Cardiac muscle cell (in vitro differentiated cells and primary cell): ENCODE measurements at regions not wholly inside any gene's neighbourhood (a gene's known extent, or its start where the extent isn't known, plus 50 kb on each side); places are given as distances from the start of the nearest gene placed in this dataset.

Experiments used
- DNase-seq, 2 donors: peaks; one replicate each; pipeline versions ENCODE4 v3.0.0 to v3.0.0-alpha.2; 2010 to 2017; ENCODE audit warnings: low read depth in 1 of 2, low spot score in 1 of 2
- H3K27ac ChIP-seq: fragments of 200-600 bp; sonication (generic); 2 replicates; pipeline ENCODE4 v1.5.1; 2016
- H3K27me3 ChIP-seq: fragments of 200-600 bp; sonication (generic); 2 replicates; pipeline ENCODE4 v1.6.0; 2016; ENCODE audit warnings: control low read depth
- H3K36me3 ChIP-seq: fragments of 200-600 bp; sonication (generic); 2 replicates; pipeline ENCODE4 v1.5.1; 2016; ENCODE audit warnings: control low read depth
- H3K4me1 ChIP-seq: fragments of 200-600 bp; sonication (generic); 2 replicates; pipeline ENCODE4 v1.8.1; 2017; ENCODE audit warnings: low read depth, mild to moderate bottlenecking, mixed run types
- H3K4me3 ChIP-seq: fragments of 200-600 bp; sonication (generic); 2 replicates; pipeline ENCODE4 v1.5.1; 2016; ENCODE audit warnings: mild to moderate bottlenecking
- H3K9me3 ChIP-seq: fragments of 200-600 bp; sonication (generic); 2 replicates; pipeline ENCODE4 v1.5.1; 2017; ENCODE audit warnings: low read depth, mild to moderate bottlenecking, control low read depth
- CTCF ChIP-seq: IDR thresholded peaks from 2 replicates; pipeline ENCODE4 v1.5.1; 2012; ENCODE audit warnings: low read depth, mild to moderate bottlenecking, low read length

- Histone ChIP-seq H3K4me1 (peaks cover 12% of the 10 kb centered on the region), H3K36me3 (no peaks in the 10 kb centered on the region), H3K27me3 (no peaks in the 10 kb centered on the region), H3K27ac (no peak overlapping the region), H3K9me3 (no peaks in the 10 kb centered on the region), H3K4me3 (no peak overlapping the region)
- no peak for TF ChIP-seq CTCF
- DNase-seq, result no peak
Observed at GRCh38 chr7:69363136-69363535, 235.1 kb upstream of the AUTS2 start.

GRCh38 chr7:69364813-69365643 is 233.2 kb upstream of the AUTS2 start:
- no peaks in the 10 kb centered on the region for H3K27me3 ChIP-seq
- H3K36me3 ChIP-seq, result no peaks in the 10 kb centered on the region
- no peak for DNase-seq
- no peak overlapping the region for H3K4me3 ChIP-seq
- no peak overlapping the region for H3K27ac ChIP-seq
- peaks cover 3% of the 10 kb centered on the region for H3K4me1 ChIP-seq
- no peaks in the 10 kb centered on the region for H3K9me3 ChIP-seq
- TF ChIP-seq CTCF, result no peak

- Histone ChIP-seq H3K27ac (no peak overlapping the region), H3K36me3 (no peaks in the 10 kb centered on the region), H3K9me3 (no peaks in the 10 kb centered on the region), H3K27me3 (no peaks in the 10 kb centered on the region), H3K4me3 (no peak overlapping the region), H3K4me1 (peaks cover 3% of the 10 kb centered on the region)
- no peak for TF ChIP-seq CTCF
- DNase-seq, result peak in 1 of 2 donors; percentile 12
Observed at GRCh38 chr7:69365651-69366192, 232.6 kb upstream of the AUTS2 start.

GRCh38 chr7:69367780-69368179 is 230.5 kb upstream of the AUTS2 start:
- no peaks in the 10 kb centered on the region for H3K27me3 ChIP-seq
- TF ChIP-seq CTCF, result no peak
- H3K36me3 ChIP-seq, result no peaks in the 10 kb centered on the region
- no peaks in the 10 kb centered on the region for H3K9me3 ChIP-seq
- H3K4me3 ChIP-seq, result no peak overlapping the region
- H3K27ac ChIP-seq, result no peak overlapping the region
- H3K4me1 ChIP-seq, result peaks cover 3% of the 10 kb centered on the region
- peak in 1 of 2 donors; percentile 20 for DNase-seq

GRCh38 chr7:69373171-69374043 is 224.9 kb upstream of the AUTS2 start:
- H3K27ac ChIP-seq, result no peak overlapping the region
- no peaks in the 10 kb centered on the region for H3K27me3 ChIP-seq
- H3K36me3 ChIP-seq, result no peaks in the 10 kb centered on the region
- H3K9me3 ChIP-seq, result no peaks in the 10 kb centered on the region
- no peak for TF ChIP-seq CTCF
- H3K4me1 ChIP-seq, result no peaks in the 10 kb centered on the region
- peak in 1 of 2 donors; percentile 59 for DNase-seq
- H3K4me3 ChIP-seq, result no peak overlapping the region
